GM18499 (cell line): ENCODE measurements at regions not wholly inside any gene's neighbourhood (a gene's known extent, or its start where the extent isn't known, plus 50 kb on each side); places are given as distances from the start of the nearest gene placed in this dataset.
"Not testable (repeated sequence)": the region's sequence is repeated elsewhere in the genome, so short reads cannot be mapped to it uniquely, and the experiment has no call there.

Experiments
- ATAC-seq: cut with Tn5 transposase; IDR thresholded peaks from one replicate; pipeline ENCODE4 v1.9.1; 2021; ENCODE audit warnings: moderate number of reproducible peaks; ENCODE audit not compliant: insufficient read depth, unreplicated experiment

- no peak for ATAC-seq
These were observed 345.3 kb downstream of the NR2F1-AS1 start for GRCh38 chr5:93235761-93236160.

- no peak for ATAC-seq
These were observed 354.8 kb downstream of the NR2F1-AS1 start for GRCh38 chr5:93226202-93226735.

- no peak for ATAC-seq
These were observed 355.3 kb downstream of the NR2F1-AS1 start for GRCh38 chr5:93225748-93226147.

- ATAC-seq, result no peak
These were observed 356.4 kb downstream of the NR2F1-AS1 start for GRCh38 chr5:93224624-93225023.

- ATAC-seq, result no peak
These were observed 359.2 kb downstream of the NR2F1-AS1 start for GRCh38 chr5:93221773-93222172.

- ATAC-seq, result no peak
These were observed 360.6 kb downstream of the NR2F1-AS1 start for GRCh38 chr5:93220431-93220830.

- ATAC-seq, result no peak
These were observed 361.3 kb downstream of the NR2F1-AS1 start for GRCh38 chr5:93219641-93220145.

GRCh38 chr5:93213111-93213794 lies 367.8 kb downstream of the NR2F1-AS1 start:
- ATAC-seq, result not testable (repeated sequence)

GRCh38 chr5:93209476-93209875 lies 371.5 kb downstream of the NR2F1-AS1 start:
- no peak for ATAC-seq

GRCh38 chr5:93208141-93208751 lies 372.8 kb downstream of the NR2F1-AS1 start:
- ATAC-seq, result no peak

GRCh38 chr5:93206203-93206602 lies 374.8 kb downstream of the NR2F1-AS1 start:
- ATAC-seq, result no peak

- ATAC-seq, result no peak
These were observed 380.0 kb downstream of the NR2F1-AS1 start for GRCh38 chr5:93201061-93201460.

- no peak for ATAC-seq
These were observed 384.0 kb downstream of the NR2F1-AS1 start for GRCh38 chr5:93196986-93197385.

- no peak for ATAC-seq
These were observed 387.3 kb downstream of the NR2F1-AS1 start for GRCh38 chr5:93193431-93194347.

GRCh38 chr5:93192683-93193082 lies 388.3 kb downstream of the NR2F1-AS1 start:
- ATAC-seq, result no peak

GRCh38 chr5:93192087-93192486 lies 388.9 kb downstream of the NR2F1-AS1 start:
- no peak for ATAC-seq

- ATAC-seq, result no peak
These were observed 389.8 kb downstream of the NR2F1-AS1 start for GRCh38 chr5:93191035-93191817.

- no peak for ATAC-seq
These were observed 391.3 kb downstream of the NR2F1-AS1 start for GRCh38 chr5:93189707-93190120.

- no peak for ATAC-seq
These were observed 392.0 kb downstream of the NR2F1-AS1 start for GRCh38 chr5:93188876-93189485.
